ENCODE measurements at regions not wholly inside any gene's neighbourhood (a gene's known extent, or its start where the extent isn't known, plus 50 kb on each side); places are given as distances from the start of the nearest gene placed in this dataset.

- TF ChIP-seq, protein P1, sequence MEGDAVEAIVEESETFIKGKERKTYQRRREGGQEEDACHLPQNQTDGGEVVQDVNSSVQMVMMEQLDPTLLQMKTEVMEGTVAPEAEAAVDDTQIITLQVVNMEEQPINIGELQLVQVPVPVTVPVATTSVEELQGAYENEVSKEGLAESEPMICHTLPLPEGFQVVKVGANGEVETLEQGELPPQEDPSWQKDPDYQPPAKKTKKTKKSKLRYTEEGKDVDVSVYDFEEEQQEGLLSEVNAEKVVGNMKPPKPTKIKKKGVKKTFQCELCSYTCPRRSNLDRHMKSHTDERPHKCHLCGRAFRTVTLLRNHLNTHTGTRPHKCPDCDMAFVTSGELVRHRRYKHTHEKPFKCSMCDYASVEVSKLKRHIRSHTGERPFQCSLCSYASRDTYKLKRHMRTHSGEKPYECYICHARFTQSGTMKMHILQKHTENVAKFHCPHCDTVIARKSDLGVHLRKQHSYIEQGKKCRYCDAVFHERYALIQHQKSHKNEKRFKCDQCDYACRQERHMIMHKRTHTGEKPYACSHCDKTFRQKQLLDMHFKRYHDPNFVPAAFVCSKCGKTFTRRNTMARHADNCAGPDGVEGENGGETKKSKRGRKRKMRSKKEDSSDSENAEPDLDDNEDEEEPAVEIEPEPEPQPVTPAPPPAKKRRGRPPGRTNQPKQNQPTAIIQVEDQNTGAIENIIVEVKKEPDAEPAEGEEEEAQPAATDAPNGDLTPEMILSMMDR (IDR thresholded peaks at IDR 0.05) = no peak
- H3K4me3 ChIP-seq = no peak overlapping the region
- DNase-seq (ENCODE audit: low spot score) = no peak
- H3K27ac ChIP-seq = no peak overlapping the region
These were observed 166.8 kb upstream of the LPP start for GRCh38 chr3:187987187-187987586.

GRCh38 chr3:187987924-187988323, 166.0 kb upstream of the LPP start:
- no peak for DNase-seq (ENCODE audit: low spot score)
- H3K4me3 ChIP-seq = no peak overlapping the region
- H3K27ac ChIP-seq = no peak overlapping the region
- TF ChIP-seq, protein P1 (IDR thresholded peaks at IDR 0.05) = no peak

DNA sequence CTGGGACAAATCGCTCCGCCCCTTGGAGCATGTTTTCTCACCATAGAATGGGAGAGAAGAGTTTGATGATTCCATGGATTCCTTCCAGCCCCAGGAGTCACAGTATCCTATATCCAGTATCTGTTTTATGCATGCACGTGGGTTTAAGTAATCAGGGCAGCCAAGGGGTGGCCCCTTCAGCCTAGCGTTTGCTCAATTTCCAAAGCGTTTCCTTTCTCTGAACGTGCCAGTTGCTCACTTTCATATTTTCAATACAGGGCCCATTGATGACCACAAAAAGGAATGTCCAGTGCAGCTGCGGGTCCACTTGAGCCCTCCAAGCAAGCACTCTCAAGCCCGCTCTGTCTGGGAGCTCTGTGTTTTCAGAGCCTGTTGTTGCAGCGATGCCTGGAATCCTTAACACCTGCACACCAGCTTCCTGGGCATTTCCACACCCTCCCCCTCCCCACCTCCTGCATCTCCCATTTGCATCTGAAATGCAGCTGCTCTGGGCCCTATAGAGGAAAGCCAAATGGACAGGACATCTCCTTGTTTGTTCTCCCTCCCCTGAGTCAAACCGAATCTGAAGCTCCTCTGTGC, 164.3 kb upstream of the LPP start:
- DNase-seq (ENCODE audit: low spot score) = no peak
- no peak overlapping the region for H3K4me3 ChIP-seq
- no peak overlapping the region for H3K27ac ChIP-seq
- TF ChIP-seq, protein P1 (IDR thresholded peaks at IDR 0.05) = no peak

DNA sequence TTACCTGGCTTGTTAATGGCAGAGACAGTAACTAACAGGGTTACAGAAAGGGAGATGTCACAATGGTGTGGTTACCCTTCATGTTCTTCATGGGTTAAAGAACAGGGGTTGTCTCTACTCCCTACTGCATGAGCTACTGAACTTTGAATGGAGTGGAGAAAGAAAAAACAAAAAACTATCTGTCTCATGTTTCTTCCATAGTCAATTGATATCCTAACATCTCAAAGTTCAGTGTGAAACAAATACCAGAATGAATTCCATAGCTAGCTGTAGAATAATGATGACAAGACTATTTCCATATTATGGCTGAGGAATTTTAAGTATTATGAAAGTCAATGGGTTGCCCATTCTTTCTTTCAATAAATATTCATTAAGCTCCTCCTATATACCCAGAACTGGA, 161.3 kb upstream of the LPP start:
- Histone ChIP-seq H3K4me3 (no peak overlapping the region), H3K27ac (no peak overlapping the region)
- DNase-seq (ENCODE audit: low spot score) = no peak
- TF ChIP-seq, protein P1 (IDR thresholded peaks at IDR 0.05) = no peak

DNA sequence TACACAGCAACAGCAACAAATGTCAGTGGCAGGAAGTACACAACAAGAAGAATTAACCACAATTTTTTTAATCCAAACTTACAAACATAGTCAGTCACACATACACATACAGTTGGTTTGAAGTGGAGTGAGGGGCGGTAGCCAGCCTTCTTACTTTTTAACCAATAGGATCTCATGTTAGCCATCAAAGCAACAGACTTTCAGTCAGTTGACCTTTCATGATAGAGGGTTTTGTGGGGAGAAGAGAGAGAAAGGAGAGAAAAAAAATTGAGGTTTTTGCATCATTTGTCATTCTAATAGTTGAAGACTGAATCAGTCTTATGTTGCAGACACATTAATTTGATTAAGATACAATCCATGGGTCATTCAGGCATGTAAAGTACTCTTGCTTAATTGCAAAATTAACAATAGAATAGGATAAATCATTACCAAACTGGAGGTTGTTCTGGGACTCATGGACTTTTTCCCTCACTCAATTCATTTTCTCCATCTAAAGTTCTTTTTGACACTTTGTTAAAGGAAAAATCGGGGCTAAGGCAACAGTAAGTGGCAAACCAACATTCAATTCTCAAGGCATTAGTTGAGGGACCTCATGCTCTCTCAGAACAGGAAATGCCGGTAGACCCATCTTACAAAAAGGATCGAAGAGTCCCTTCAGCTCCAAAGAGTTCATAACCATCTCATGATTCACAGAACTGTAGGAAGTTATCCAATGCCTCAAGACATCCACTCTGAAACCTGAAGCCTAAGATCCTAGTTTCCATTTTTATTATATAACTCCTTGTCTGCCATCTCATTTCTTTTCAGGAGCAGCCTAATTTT, 159.5 kb upstream of the LPP start:
- Histone ChIP-seq H3K27ac (no peak overlapping the region), H3K4me3 (no peak overlapping the region)
- no peak for DNase-seq (ENCODE audit: low spot score)
- TF ChIP-seq, protein P1 (IDR thresholded peaks at IDR 0.05) = no peak

DNA sequence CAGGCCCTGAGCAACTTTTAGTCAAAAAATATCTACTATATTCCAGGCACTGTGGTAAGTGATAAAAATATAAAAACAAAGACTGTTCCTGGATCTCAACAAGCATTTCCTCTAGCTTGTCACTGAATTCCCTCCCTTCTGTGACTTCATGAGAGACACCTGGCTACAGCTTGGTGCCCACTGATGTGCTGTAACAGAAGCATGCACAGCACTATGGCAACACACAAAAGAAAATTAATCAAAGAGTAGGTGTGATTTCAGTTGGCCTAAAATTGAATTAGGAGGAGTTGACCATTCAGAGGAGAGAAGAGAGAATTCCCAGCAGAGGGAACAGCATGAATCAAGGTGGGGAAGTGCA, 158.9 kb upstream of the LPP start:
- TF ChIP-seq, protein P1 (IDR thresholded peaks at IDR 0.05) = no peak
- DNase-seq (ENCODE audit: low spot score) = no peak
- Histone ChIP-seq H3K4me3 (no peak overlapping the region), H3K27ac (no peak overlapping the region)

- Histone ChIP-seq H3K4me3 (no peak overlapping the region), H3K27ac (no peak overlapping the region)
- DNase-seq (ENCODE audit: low spot score) = no peak
- TF ChIP-seq, protein P1 (IDR thresholded peaks at IDR 0.05) = no peak
These were observed 158.3 kb upstream of the LPP start for GRCh38 chr3:187995667-187996066.

Data from coronary artery (tissue), 2 donors.